NCI-H345 (cell line): ENCODE measurements at regions not wholly inside any gene's neighbourhood (a gene's known extent, or its start where the extent isn't known, plus 50 kb on each side); places are given as distances from the start of the nearest gene placed in this dataset.

Experiments used
- DNase-seq: peaks from one replicate; lab custom pipeline; 2025; lab: John Stamatoyannopoulos, UW

DNA sequence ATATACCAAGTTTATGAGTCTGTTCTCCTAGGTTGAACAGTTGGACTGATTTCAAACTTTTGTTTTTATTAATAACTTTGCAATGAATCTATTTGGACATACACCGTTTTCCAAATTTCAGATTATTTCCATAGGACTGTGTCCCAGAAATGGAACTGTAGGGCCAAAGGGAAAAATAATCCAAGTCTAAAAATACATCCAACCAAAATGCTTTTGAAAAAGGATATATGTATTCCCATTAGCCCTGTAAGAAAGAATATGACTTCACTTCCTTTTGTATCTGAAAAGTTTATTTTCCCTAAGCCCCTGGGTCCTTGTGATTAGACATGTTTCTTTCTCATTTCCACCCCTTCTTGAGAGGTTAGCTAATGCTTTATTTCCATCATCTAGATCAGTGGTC, 434.2 kb upstream of the MKI67 start:
- no peak for DNase-seq

DNA sequence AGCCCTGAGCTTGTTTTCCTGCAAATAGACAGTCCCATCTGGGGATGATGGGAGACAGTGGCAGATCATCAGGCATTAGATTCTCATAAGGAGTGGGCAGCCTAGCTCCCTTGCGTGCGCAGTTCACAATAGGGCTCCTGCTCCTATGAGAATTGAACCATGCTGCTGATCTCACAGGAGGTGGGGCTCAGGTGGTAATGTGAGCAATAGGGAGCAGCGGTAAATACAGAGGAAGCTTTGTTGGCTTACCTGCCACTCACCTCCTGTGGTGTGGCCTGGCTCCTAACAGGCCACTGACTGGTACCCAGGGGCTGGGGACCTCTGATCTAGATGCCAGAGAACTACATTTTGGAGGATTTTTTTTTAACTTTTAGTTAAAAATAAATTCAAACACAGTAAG, 434.8 kb upstream of the MKI67 start:
- no peak for DNase-seq

DNA sequence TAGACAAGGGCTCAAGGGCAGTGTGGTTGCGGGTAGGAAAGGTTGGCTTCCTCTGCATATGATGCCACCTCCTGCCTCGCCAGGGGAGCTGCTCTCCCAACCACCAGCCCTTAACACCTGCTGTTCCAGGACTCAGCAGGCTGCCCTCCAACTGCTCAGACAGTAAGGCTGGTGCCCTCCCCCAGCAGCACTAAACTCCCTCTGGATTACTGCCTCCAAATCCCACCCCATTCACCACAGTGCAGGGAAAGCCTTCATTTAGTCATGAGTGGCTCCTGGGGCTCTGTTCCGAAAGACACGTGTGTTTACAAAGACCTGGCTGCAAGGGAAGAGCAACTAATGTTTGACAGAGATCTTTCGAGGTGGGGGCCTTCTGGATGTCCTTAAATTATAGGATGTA, 437.2 kb upstream of the MKI67 start:
- DNase-seq: no peak

DNA sequence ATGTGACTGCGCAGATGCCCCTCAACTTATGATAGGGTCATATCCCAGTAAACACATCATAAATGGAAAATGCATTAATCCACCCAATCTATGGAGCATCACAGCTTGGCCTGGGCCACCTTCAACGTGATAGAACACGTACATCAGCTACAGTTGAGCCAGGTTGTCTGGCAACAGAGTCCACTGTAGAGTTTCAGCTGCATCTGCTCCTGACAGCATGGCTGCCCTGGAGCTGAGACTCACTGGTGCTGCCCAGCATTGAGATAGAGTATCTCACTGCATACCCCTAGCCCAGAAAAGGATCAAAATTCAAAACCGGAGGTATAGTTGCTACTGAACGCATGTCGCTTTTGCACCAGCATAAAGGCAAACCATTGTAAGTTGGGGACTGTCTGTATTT, 437.7 kb upstream of the MKI67 start:
- no peak for DNase-seq

DNA sequence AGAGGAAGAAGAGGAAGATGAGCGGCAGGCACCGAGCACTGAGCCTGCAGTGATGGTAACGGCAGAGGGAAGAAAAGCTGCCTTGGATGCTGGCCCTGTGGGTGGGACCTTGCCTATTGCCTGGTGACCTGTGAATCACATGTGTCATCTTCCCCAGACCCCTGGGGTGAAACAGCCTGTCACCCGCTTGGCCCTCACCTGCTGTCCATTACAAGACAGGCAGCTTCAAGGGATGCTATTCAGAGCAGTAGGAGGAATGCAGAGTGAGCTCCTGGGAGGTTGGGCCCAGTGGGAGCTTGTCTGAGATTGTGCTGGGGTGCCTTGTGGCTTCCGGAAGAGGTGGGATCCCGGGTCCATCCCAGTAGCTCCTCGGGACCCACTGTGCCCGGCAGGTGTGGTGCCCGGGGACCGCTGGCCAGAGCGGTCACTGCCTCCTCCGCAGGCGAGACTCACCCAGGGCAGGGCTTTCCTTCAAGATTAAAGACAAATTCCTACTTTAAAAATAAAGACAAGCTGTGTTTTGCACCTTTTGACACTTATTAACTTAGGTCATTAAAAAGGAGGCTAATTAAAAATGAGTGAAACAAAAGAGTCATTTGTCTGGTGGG, 440.2 kb upstream of the MKI67 start:
- DNase-seq: no peak

GRCh38 chr10:128567551-128567950, 441.3 kb upstream of the MKI67 start:
- no peak for DNase-seq

- no peak for DNase-seq
Measured at GRCh38 chr10:128568041-128568440, 441.8 kb upstream of the MKI67 start.

DNA sequence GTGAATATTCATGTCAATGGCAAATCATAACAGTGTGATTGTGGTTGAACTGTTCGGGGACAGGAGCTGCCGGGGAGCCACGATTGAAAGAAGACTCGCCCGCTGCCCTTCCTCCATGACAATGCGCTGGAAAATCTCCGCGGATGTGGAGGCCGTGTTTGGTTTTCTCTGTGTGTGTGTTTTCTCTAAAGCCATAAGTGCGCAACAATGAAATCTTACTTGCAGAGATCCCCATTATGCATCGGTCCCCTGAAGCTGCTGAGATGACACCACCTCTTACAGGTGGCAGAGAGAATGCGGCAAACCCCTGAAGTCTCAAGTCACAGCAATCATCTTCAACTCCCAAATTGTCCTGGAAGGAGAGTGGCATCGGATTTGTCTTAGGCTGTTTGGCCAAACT, 442.3 kb upstream of the MKI67 start:
- no peak for DNase-seq

GRCh38 chr10:128568990-128569945, 443.0 kb upstream of the MKI67 start:
- DNase-seq: no peak

GRCh38 chr10:128570319-128570995, 444.2 kb upstream of the MKI67 start:
- no peak for DNase-seq

- DNase-seq: no peak
Measured at GRCh38 chr10:128571071-128571470, 444.8 kb upstream of the MKI67 start.

DNA sequence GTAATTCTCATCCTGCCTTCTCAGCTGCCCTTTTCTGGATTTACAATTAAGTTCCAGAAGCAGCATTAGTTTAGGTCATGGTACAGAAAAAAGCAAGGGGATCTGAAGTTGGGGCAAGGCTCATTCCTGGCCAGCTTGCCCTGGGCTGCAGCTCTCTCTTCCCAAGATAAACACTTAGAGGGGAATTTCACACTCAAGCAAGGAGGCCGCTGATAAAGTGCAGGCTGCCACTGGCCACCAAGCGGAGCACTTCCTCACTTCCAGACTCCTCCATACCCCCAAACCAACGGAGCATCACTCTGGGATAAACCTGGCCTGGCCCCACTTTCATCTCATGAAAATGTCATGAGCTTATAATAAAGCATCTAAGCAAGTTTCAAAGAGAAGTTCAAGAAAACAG, 445.5 kb upstream of the MKI67 start:
- DNase-seq: no peak

- no peak for DNase-seq
Measured at GRCh38 chr10:128572696-128573095, 446.5 kb upstream of the MKI67 start.

DNA sequence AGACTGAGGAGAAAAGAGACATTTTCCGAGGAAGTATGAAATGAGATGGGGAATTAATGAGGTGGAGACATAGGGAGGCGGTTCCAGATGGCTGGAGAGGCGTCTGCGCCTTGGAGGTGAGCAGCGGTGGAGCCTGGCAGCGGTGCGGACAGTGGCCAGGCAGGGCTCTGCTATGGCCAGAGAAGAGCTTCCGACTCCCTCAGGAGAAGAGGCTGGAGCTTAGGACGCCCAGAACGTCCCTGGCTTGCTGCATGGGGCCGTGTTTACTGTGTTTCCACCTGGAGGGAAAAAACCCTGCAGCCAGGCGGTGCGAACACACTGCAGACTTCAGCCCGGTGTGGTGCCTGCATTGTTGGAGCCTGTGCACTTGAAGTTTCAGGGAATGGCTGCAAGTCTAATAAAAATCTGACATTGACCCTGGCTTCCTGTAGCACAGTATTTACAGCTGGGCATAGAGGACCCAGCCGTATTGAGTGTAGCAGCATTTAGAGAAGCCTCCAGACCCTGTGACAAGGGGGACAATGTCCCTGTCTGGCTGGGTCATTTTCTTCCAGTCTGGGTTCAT, 447.1 kb upstream of the MKI67 start:
- DNase-seq: no peak

- DNase-seq: no peak
Measured at GRCh38 chr10:128573986-128574385, 447.8 kb upstream of the MKI67 start.

GRCh38 chr10:128574581-128575210, 448.5 kb upstream of the MKI67 start:
- no peak for DNase-seq

DNA sequence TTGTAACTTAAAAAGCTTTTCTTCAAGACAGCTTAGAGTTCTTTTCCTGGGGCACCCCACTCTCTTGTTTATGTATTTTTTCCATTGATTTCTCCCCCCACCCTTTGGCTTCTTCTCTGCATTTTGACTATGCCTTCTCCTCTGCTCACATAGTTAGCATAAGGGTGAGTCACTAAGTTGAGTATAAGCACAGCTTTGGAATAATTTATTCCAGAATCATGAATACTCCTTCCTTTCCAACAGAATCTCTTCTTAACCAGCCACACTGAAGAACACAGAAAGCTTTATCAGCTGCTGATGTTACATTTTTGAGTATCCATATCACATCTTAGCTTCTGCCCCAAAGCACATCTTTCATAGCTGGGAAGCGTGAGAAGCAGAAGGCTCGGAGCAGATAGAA, 449.5 kb upstream of the MKI67 start:
- DNase-seq: no peak

GRCh38 chr10:128576336-128576735, 450.1 kb upstream of the MKI67 start:
- DNase-seq: no peak

DNA sequence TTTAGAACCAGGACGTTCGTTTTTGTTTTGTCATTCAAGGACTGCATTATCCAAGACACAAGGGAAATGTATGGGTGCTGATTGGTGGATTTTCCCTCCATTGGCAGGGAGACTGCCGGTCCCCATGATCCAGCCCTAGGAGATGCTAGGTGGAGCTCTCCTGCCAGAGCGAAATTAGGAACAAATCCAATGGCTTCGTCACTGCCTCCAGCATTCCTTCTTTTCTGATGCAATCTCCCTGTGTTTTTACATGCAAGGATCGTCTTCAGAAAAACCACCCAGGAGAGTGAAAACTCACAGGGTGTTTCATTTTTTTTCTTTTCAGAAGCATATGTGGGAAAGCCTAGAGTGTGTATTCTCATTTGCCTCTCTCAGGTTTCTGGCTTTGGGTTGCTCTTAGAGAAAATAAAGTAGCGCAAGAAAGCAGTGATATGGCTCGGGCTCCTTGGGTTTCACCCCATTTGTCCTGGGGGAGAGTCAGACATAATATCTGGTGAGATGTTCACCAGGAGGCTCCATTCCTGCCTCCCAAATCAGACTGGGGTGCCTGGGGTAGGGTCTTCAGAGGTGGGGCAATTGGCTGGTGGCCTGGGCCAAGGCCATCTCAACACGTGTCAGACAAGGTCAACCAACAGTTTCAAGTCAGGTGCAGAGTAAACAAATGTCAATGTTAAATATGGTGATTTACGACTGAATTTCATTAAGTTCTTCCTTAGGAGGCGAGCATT, 450.9 kb upstream of the MKI67 start:
- DNase-seq: no peak

DNA sequence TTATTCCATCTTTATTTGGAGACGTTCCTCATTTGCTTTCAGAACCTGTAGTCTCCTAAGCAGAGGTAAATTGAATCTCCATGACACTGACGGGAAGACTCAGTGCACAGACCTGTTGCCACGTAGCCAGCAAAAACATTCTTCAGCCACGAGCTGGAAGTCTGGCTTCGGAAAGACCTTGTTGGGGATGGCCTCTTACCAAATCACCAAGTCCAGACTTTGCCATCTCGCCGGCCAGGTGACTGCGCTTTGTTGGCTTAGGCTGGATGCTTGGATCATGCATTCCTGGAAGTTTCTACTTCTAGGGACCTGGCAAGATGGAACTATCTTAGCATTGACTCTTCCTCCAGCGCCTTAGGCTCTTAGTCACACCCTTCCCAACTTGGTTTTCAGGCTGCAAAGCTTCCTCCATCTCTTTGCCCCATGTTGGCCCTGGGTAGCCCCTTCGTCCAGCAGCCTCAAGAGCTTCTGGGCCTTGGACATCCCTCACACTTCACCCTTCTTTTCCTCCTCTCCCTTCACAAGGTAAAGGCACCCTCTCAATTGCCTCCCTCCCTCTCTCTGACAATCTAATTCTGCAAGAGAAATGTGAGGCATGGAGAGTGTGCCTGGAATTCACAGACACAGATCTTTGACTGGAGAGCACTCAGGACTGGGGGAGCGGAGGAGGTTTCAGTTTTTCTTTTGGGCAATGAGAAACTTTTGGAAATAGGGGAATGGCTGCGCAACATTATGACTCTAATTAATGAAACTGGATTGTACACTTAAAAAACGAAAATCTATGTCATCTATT, 451.9 kb upstream of the MKI67 start:
- no peak for DNase-seq

DNA sequence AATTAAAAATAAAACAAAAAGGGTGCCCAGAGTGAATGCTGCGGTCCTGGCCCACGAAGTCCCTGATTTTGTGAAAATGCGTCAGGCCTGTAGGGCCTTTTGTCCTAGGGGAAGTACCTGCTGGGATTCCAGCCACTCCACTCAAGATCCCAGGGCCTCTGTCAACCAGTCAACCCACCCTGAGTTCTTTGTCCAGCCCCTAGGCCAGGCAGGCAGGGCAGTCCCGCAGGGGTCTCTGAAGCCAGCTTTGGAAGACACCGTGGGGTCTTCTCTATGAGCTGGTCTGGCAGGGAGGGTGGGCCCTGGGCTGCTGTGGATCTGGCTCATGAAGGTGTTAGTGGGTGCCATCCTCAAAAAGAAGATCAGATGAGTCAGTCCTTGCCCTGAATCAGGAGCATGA, 452.5 kb upstream of the MKI67 start:
- no peak for DNase-seq
